ENCODE measurements at regions not wholly inside any gene's neighbourhood (a gene's known extent, or its start where the extent isn't known, plus 50 kb on each side); places are given as distances from the start of the nearest gene placed in this dataset.

- FAIRE-seq (no peak), DNase-seq (ENCODE audit: low read depth) (no peak)
- Mint-ChIP-seq H3K4me3 (ENCODE audit: unreplicated experiment) (no peak overlapping the region), H3K27ac (ENCODE audit: unreplicated experiment) (no peak overlapping the region), H3K27me3 (ENCODE audit: low read depth, unreplicated experiment) (peaks cover 35% of the 10 kb centered on the region), H3K36me3 (ENCODE audit: low read depth, unreplicated experiment) (no peaks in the 10 kb centered on the region), H3K4me1 (ENCODE audit: low read depth, unreplicated experiment) (no peaks in the 10 kb centered on the region), H3K9me3 (ENCODE audit: unreplicated experiment) (no peaks in the 10 kb centered on the region)
- no peaks in the 10 kb centered on the region for H3K4me1 ChIP-seq (ENCODE audit: insufficient read depth, low read length)
- TF ChIP-seq CTCF (IDR thresholded peaks at IDR 0.05; ENCODE audit: insufficient read depth, low read depth, low read length), result no peak
- TF ChIP-seq EZH2 (IDR thresholded peaks at IDR 0.05; ENCODE audit: insufficient read depth, low read length), result no peak
- H3K27ac ChIP-seq (ENCODE audit: low read depth, low read length), result no peak overlapping the region
- no peak overlapping the region for H2AFZ ChIP-seq (ENCODE audit: low read depth, low read length)
- H3K36me3 ChIP-seq (ENCODE audit: insufficient read depth, low read length), result no peaks in the 10 kb centered on the region
- H3K9ac ChIP-seq (ENCODE audit: low read length), result no peak overlapping the region
- H3K4me2 ChIP-seq (ENCODE audit: low read length), result no peak overlapping the region
- no peak overlapping the region for H3K4me3 ChIP-seq (ENCODE audit: insufficient read depth, low read depth, low read length)
- H3K27me3 ChIP-seq (ENCODE audit: insufficient read depth, low read length), result no peaks in the 10 kb centered on the region
- no peaks in the 10 kb centered on the region for H3K9me3 ChIP-seq (ENCODE audit: insufficient read depth, low read depth, low read length)
- no peaks in the 10 kb centered on the region for H4K20me1 ChIP-seq (ENCODE audit: insufficient read depth, low read length)
- H3K79me2 ChIP-seq (ENCODE audit: insufficient read depth, low read length), result no peaks in the 10 kb centered on the region
These were observed 87.6 kb upstream of the CPLX2 start for GRCh38 chr5:175783739-175784138.

DNA sequence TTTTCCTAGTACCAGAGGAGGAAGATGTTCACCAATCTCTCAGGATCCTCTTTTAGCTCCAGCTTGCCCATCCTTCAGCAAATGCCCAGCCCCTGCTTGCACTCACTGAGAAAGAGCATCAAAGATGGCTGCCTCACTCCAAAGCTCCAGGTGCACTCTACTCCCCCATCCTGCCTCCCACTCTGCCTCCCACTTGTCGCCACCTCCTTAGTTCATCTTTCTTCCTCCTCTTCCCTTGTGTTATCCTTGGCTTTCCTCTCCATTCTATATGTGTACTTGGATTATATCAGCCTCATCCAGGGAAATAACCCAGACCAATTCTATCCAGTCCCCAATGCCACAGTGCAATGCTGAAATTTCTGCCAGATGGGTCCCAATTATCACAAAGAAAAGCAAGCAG is 87.1 kb upstream of the CPLX2 start:
- Histone ChIP-seq H4K20me1 (ENCODE audit: insufficient read depth, low read length) (no peaks in the 10 kb centered on the region), H2AFZ (ENCODE audit: low read depth, low read length) (no peak overlapping the region), H3K36me3 (ENCODE audit: insufficient read depth, low read length) (no peaks in the 10 kb centered on the region), H3K27me3 (ENCODE audit: insufficient read depth, low read length) (no peaks in the 10 kb centered on the region), H3K4me1 (ENCODE audit: insufficient read depth, low read length) (no peaks in the 10 kb centered on the region), H3K4me2 (ENCODE audit: low read length) (no peak overlapping the region), H3K27ac (ENCODE audit: low read depth, low read length) (no peak overlapping the region), H3K9me3 (ENCODE audit: insufficient read depth, low read depth, low read length) (no peaks in the 10 kb centered on the region), H3K4me3 (ENCODE audit: insufficient read depth, low read depth, low read length) (no peak overlapping the region), H3K79me2 (ENCODE audit: insufficient read depth, low read length) (no peaks in the 10 kb centered on the region), H3K9ac (ENCODE audit: low read length) (no peak overlapping the region)
- TF ChIP-seq EZH2 (IDR thresholded peaks at IDR 0.05; ENCODE audit: insufficient read depth, low read length), result no peak
- TF ChIP-seq CTCF (IDR thresholded peaks at IDR 0.05; ENCODE audit: insufficient read depth, low read depth, low read length), result no peak
- Mint-ChIP-seq H3K27ac (ENCODE audit: unreplicated experiment) (no peak overlapping the region), H3K9me3 (ENCODE audit: unreplicated experiment) (no peaks in the 10 kb centered on the region), H3K4me3 (ENCODE audit: unreplicated experiment) (no peak overlapping the region), H3K4me1 (ENCODE audit: low read depth, unreplicated experiment) (no peaks in the 10 kb centered on the region), H3K36me3 (ENCODE audit: low read depth, unreplicated experiment) (no peaks in the 10 kb centered on the region), H3K27me3 (ENCODE audit: low read depth, unreplicated experiment) (peaks cover 35% of the 10 kb centered on the region)
- FAIRE-seq (no peak), DNase-seq (ENCODE audit: low read depth) (no peak)

DNA sequence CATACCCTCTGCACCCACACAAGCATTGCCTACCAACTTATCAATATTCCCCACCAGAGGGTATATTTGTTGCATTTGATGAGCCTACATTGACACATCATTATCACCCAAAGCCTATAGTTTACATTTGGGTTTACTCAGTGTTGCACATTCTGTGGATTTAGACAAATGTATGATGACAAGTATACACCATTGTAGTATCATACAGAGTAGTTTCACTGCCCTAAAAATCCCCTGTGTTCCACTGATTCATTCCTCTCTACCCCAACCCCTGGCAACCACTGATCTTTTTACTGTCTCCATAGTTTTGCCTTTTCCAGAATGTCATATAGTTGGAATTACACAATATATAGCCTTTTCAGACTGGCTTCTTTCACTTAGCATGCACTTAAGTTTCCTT is 85.7 kb upstream of the CPLX2 start:
- H3K4me3 Mint-ChIP-seq (ENCODE audit: unreplicated experiment), result no peak overlapping the region

More for the DNA sequence above, 85.7 kb upstream of the CPLX2 start:
- TF ChIP-seq CTCF (IDR thresholded peaks at IDR 0.05; ENCODE audit: insufficient read depth, low read depth, low read length), result no peak
- TF ChIP-seq EZH2 (IDR thresholded peaks at IDR 0.05; ENCODE audit: insufficient read depth, low read length), result no peak
- no peaks in the 10 kb centered on the region for H3K4me1 ChIP-seq (ENCODE audit: insufficient read depth, low read length)
- no peaks in the 10 kb centered on the region for H3K27me3 ChIP-seq (ENCODE audit: insufficient read depth, low read length)
- Mint-ChIP-seq H3K27ac (ENCODE audit: unreplicated experiment) (no peak overlapping the region), H3K36me3 (ENCODE audit: low read depth, unreplicated experiment) (no peaks in the 10 kb centered on the region), H3K27me3 (ENCODE audit: low read depth, unreplicated experiment) (peaks cover 28% of the 10 kb centered on the region), H3K4me1 (ENCODE audit: low read depth, unreplicated experiment) (no peaks in the 10 kb centered on the region), H3K9me3 (ENCODE audit: unreplicated experiment) (no peaks in the 10 kb centered on the region)
- no peak overlapping the region for H3K4me2 ChIP-seq (ENCODE audit: low read length)
- no peak overlapping the region for H2AFZ ChIP-seq (ENCODE audit: low read depth, low read length)
- H3K79me2 ChIP-seq (ENCODE audit: insufficient read depth, low read length), result no peaks in the 10 kb centered on the region
- H4K20me1 ChIP-seq (ENCODE audit: insufficient read depth, low read length), result no peaks in the 10 kb centered on the region
- no peak overlapping the region for H3K4me3 ChIP-seq (ENCODE audit: insufficient read depth, low read depth, low read length)
- no peak for FAIRE-seq
- H3K27ac ChIP-seq (ENCODE audit: low read depth, low read length), result no peak overlapping the region
- DNase-seq (ENCODE audit: low read depth), result no peak
- H3K9me3 ChIP-seq (ENCODE audit: insufficient read depth, low read depth, low read length), result no peaks in the 10 kb centered on the region
- H3K9ac ChIP-seq (ENCODE audit: low read length), result no peak overlapping the region
- no peaks in the 10 kb centered on the region for H3K36me3 ChIP-seq (ENCODE audit: insufficient read depth, low read length)

All from astrocyte (in vitro differentiated cells and primary cell).